Stimulated activated CD4-positive, alpha-beta T cell treated with anti-CD3 and anti-CD28 coated beads, TNF-alpha, amount 100 ng/mL, for 48 hours (primary cell): ENCODE measurements at regions not wholly inside any gene's neighbourhood (a gene's known extent, or its start where the extent isn't known, plus 50 kb on each side); places are given as distances from the start of the nearest gene placed in this dataset.
"Not testable (repeated sequence)": the region's sequence is repeated elsewhere in the genome, so short reads cannot be mapped to it uniquely, and the experiment has no call there.

Experiments used
- DNase-seq, 3 donors: peaks; one replicate each; pipeline ENCODE4 v3.0.0-alpha.2; 2020; ENCODE audit warnings: low read depth in 3 of 3

GRCh38 chr12:125772403-125772802, 707.2 kb downstream of the AACS start:
- no peak for DNase-seq

DNA sequence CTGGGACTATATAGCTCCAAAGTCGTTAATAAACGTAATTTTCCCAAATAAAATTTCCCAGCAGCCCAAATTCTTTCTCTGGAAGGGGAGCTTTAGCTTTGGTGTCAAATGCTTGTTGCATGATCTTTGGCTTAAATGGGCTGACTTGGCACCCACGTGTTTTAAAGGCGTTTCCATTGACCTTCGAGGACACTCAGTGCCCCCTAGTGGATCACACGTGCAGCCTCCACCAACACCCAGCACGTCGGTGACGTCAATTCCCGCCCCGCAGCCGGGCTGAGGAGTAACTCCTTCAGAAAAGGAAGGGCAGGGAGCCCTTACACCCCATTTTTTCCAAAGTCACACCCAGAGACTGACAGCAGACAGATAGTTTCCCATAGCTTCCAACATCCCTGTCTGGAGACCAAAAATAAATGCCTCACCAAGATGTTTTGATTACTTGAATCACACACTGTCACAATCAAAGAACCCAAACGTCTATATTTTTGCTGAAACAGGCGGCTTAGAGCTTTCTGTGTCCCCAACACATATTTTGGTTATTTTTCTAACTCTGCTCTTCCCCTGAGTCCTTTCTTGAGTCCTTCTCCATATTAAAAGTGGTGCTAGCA, 707.9 kb downstream of the AACS start:
- DNase-seq = peak in 2 of 3 donors; percentile 0 to 12

- no peak for DNase-seq
Observed at GRCh38 chr12:125775507-125775906, 710.3 kb downstream of the AACS start.

DNA sequence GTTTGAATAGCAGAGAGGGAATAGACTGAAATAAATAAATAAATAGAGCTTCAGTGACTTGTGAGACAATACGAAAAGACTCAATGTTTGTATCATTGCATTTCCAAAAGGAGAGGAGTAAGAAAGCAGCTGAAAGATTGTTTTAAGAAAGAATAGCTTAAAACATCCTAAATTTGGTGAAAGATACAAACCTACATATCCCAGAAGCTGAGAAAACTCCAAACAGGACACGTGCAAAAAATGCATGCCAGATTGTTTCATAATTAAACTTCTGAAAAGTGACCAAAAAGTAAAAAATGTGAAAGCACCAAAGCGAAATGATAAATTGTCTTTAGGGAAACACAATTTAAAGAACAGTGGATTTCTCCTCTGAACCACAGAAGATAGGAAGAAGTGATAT, 711.0 kb downstream of the AACS start:
- DNase-seq = no peak

DNA sequence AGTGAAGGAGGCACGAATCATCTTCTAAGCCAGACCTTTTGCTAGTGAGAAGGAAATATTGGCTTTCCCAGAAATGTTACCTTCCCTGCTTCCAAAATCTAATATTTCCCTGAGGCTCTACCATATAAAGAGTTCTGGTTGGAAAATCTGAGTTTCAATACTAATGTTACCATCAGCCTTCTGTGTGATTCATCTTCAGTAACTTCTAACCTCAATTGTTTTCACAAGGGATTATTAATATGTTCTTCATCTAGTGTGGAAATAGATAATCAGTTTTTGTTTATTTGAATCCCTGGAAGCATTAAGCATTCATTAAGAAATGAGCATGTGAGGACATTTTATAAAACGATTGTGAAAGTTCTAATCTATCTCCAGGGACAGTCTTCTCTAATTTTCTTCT, 720.9 kb downstream of the AACS start:
- no peak for DNase-seq

DNA sequence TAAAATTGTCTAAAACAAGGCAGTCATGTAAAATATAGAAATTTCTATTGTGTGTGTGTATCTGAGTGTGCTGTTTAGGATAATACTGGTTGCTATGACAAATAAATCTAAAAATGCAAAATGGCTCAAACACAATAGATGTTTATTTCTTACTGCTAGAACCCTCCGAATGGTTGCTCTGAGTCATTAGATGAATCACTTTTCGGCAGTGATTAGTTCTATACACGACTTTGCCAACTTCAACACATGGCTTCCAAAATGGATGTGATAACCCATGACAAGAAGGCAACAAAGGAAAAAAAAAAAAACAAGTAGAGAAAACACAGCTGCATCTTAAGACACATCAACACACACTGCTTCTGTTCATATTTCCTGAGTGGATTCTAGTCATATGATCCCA, 729.2 kb downstream of the AACS start:
- no peak for DNase-seq

GRCh38 chr12:125797421-125798175, 732.4 kb downstream of the AACS start:
- DNase-seq = no peak

DNA sequence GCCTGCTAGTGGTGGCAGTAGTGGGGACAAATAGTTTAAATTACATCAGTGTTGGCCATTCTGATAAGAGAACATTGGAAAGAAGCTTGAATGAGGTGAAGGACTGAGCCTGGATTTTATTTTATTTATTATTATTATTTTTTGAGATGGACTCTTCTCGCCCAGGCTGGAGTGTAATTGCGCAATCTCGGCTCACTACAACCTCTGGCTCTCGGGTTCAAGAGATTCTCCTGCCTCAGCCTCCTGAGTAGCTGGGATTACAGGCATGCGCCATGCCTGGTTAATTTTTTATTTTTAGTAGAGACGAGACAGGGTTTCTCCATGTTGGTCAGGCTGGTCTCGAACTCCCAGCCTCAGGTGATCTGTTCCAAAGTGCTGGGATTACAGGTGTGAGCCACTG, 739.4 kb downstream of the AACS start:
- DNase-seq = no peak

- DNase-seq = no peak
Observed at GRCh38 chr12:125824276-125824675, 759.0 kb downstream of the AACS start.

- DNase-seq = no peak
Observed at GRCh38 chr12:125835852-125836251, 770.6 kb downstream of the AACS start.

GRCh38 chr12:125836647-125837046, 771.4 kb downstream of the AACS start:
- no peak for DNase-seq

- no peak for DNase-seq
Observed at GRCh38 chr12:125841332-125841731, 776.1 kb downstream of the AACS start.

GRCh38 chr12:125852116-125852515, 786.9 kb downstream of the AACS start:
- no peak for DNase-seq

GRCh38 chr12:125852679-125853078, 787.4 kb downstream of the AACS start:
- no peak for DNase-seq

GRCh38 chr12:125853670-125854069, 788.4 kb downstream of the AACS start:
- no peak for DNase-seq

DNA sequence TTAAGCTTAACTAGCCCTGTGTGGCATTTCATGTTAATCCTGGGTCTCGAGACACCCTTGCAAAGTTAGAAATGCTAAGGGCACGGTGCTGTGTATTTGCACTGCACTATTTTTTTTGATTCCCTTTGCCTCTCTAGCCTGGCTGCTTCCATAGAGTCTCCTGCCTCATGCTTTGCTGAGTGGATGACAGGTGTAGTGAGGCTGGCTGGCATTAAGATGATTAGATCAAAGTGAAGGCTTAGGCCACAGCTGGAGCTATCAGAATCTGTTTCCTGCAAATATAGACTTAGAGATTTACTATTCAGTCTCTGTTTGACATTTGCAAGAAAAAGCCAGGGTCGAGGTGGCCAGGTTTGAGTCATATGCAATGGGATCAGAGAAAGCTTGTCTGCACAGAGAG, 791.1 kb downstream of the AACS start:
- DNase-seq = no peak

DNA sequence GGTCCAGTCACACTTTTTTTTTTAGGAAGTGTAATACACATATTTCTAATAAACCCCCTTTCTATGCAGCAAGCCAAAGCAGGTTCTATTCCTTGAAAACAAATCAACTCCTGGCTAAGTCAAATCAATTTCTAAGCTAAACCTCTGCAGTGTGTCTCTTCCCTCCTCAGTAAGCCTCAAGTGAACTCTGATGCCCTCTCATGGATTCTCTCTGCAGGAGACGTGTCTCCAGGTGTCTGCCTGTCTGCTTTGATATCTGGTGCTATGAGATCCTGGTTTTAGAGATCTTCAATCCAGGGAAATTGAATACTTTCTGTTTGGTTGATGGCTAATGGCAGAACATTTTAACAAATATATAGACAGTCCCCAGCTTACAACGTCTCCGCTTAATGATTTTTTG, 791.7 kb downstream of the AACS start:
- DNase-seq = no peak

GRCh38 chr12:125860672-125861288, 795.5 kb downstream of the AACS start:
- DNase-seq = no peak

GRCh38 chr12:125861299-125862281, 796.4 kb downstream of the AACS start:
- no peak for DNase-seq

GRCh38 chr12:125865236-125865635, 800.0 kb downstream of the AACS start:
- not testable (repeated sequence) for DNase-seq

GRCh38 chr12:125871811-125872594, 806.8 kb downstream of the AACS start:
- no peak for DNase-seq
